GM19351 (cell line): ENCODE measurements at regions not wholly inside any gene's neighbourhood (a gene's known extent, or its start where the extent isn't known, plus 50 kb on each side); places are given as distances from the start of the nearest gene placed in this dataset.

Experiments used
- ATAC-seq: cut with Tn5 transposase; IDR thresholded peaks from one replicate; pipeline ENCODE4 v1.9.1; 2021; ENCODE audit warnings: mild to moderate bottlenecking, moderate library complexity; ENCODE audit not compliant: unreplicated experiment

- no peak for ATAC-seq
Observed at GRCh38 chr3:40800343-40800742, 275.6 kb downstream of the ZNF621 start.

GRCh38 chr3:40801284-40801741 lies 276.6 kb downstream of the ZNF621 start:
- ATAC-seq, result no peak

- no peak for ATAC-seq
Observed at GRCh38 chr3:40803311-40803710, 278.6 kb downstream of the ZNF621 start.

- ATAC-seq, result no peak
Observed at GRCh38 chr3:40805456-40805855, 280.7 kb downstream of the ZNF621 start.

- ATAC-seq, result no peak
Observed at GRCh38 chr3:40810813-40811212, 286.1 kb downstream of the ZNF621 start.

- ATAC-seq, result no peak
Observed at GRCh38 chr3:40817017-40817416, 292.3 kb downstream of the ZNF621 start.

- ATAC-seq, result no peak
Observed at GRCh38 chr3:40821315-40821714, 296.6 kb downstream of the ZNF621 start.

GRCh38 chr3:40827226-40827625 lies 302.5 kb downstream of the ZNF621 start:
- no peak for ATAC-seq

GRCh38 chr3:40827942-40828688 lies 303.4 kb downstream of the ZNF621 start:
- no peak for ATAC-seq

GRCh38 chr3:40828741-40829415 lies 304.1 kb downstream of the ZNF621 start:
- ATAC-seq, result no peak

GRCh38 chr3:40829876-40830275 lies 305.1 kb downstream of the ZNF621 start:
- ATAC-seq, result no peak

GRCh38 chr3:40837300-40837699 lies 312.5 kb downstream of the ZNF621 start:
- no peak for ATAC-seq

GRCh38 chr3:40841131-40841530 lies 316.4 kb downstream of the ZNF621 start:
- no peak for ATAC-seq

GRCh38 chr3:40841570-40842109 lies 316.9 kb downstream of the ZNF621 start:
- ATAC-seq, result no peak

GRCh38 chr3:40842714-40843113 lies 318.0 kb downstream of the ZNF621 start:
- no peak for ATAC-seq

GRCh38 chr3:40843208-40843624 lies 318.5 kb downstream of the ZNF621 start:
- no peak for ATAC-seq

- no peak for ATAC-seq
Observed at GRCh38 chr3:40843851-40844548, 319.2 kb downstream of the ZNF621 start.

GRCh38 chr3:40844896-40845295 lies 320.1 kb downstream of the ZNF621 start:
- no peak for ATAC-seq

- ATAC-seq, result no peak
Observed at GRCh38 chr3:40845447-40845846, 320.7 kb downstream of the ZNF621 start.

- no peak for ATAC-seq
Observed at GRCh38 chr3:40845916-40846315, 321.2 kb downstream of the ZNF621 start.

- no peak for ATAC-seq
Observed at GRCh38 chr3:40846451-40846850, 321.7 kb downstream of the ZNF621 start.
